ENCODE measurements at regions not wholly inside any gene's neighbourhood (a gene's known extent, or its start where the extent isn't known, plus 50 kb on each side); places are given as distances from the start of the nearest gene placed in this dataset.

GRCh38 chr6:71371559-71371958 lies 82.9 kb downstream of the OGFRL1 start:
- no peaks in the 10 kb centered on the region for H3K79me2 ChIP-seq (ENCODE audit: control insufficient read depth, insufficient read depth, low read length, poor library complexity)
- H3K9me3 ChIP-seq (ENCODE audit: insufficient read depth, low read depth, low read length): no peaks in the 10 kb centered on the region
- H3K4ac ChIP-seq (ENCODE audit: low read depth, low read length): no peak overlapping the region
- no peak for DNase-seq
- H4K12ac ChIP-seq (ENCODE audit: low read depth, low read length): no peak overlapping the region
- H3K23ac ChIP-seq (ENCODE audit: low read length): no peak overlapping the region
- H3K14ac ChIP-seq (ENCODE audit: low read length): no peak overlapping the region
- H3K9ac ChIP-seq (ENCODE audit: low read length): no peak overlapping the region
- H3K27ac ChIP-seq (ENCODE audit: low read depth, low read length): no peak overlapping the region
- H3K36me3 ChIP-seq (ENCODE audit: control insufficient read depth in 1 of 2, insufficient read depth in 2 of 2, low read length in 2 of 2): peaks cover 0 to 5% of the 10 kb centered on the region in 2 experiments
- H2BK5ac ChIP-seq (ENCODE audit: low read depth, low read length, poor library complexity): no peak overlapping the region
- no peak overlapping the region for H3K18ac ChIP-seq (ENCODE audit: low read length)
- H2BK120ac ChIP-seq (ENCODE audit: insufficient read depth, low read length, poor library complexity): no peak overlapping the region
- peaks cover 4% of the 10 kb centered on the region for H3K79me1 ChIP-seq (ENCODE audit: low read length)
- H4K91ac ChIP-seq (ENCODE audit: low read depth, low read length): no peak overlapping the region
- H2AFZ ChIP-seq (ENCODE audit: insufficient read depth, low read length, poor library complexity): no peak overlapping the region
- WGBS (ENCODE audit: extremely low coverage, insufficient coverage, insufficient read length): no CpG with 5 or more reads among the region's 1 CpG
- no peak overlapping the region for H4K8ac ChIP-seq (ENCODE audit: low read depth, low read length)
- H2AK5ac ChIP-seq (ENCODE audit: low read length): no peak overlapping the region
- peaks cover 5 to 6% of the 10 kb centered on the region in 2 experiments for H3K4me1 ChIP-seq (ENCODE audit: control insufficient read depth in 1 of 2, insufficient read depth in 2 of 2, low read length in 2 of 2)
- H3K27me3 ChIP-seq (ENCODE audit: insufficient read depth, low read length): no peaks in the 10 kb centered on the region
- no peak overlapping the region for H3K4me2 ChIP-seq (ENCODE audit: low read length)
- H2BK12ac ChIP-seq (ENCODE audit: low read length): no peak overlapping the region
- no peak overlapping the region for H3K4me3 ChIP-seq (ENCODE audit: low read depth, low read length)

GRCh38 chr6:71373943-71374342 lies 85.3 kb downstream of the OGFRL1 start:
- H2BK12ac ChIP-seq (ENCODE audit: low read length): no peak overlapping the region
- no CpG with 5 or more reads among the region's 1 CpG for WGBS (ENCODE audit: extremely low coverage, insufficient coverage, insufficient read length)
- no peak overlapping the region for H4K12ac ChIP-seq (ENCODE audit: low read depth, low read length)

GRCh38 chr6:71375676-71376075 lies 87.1 kb downstream of the OGFRL1 start:
- Histone ChIP-seq H3K27ac (ENCODE audit: low read depth, low read length) (no peak overlapping the region), H3K4me2 (ENCODE audit: low read length) (no peak overlapping the region), H3K4ac (ENCODE audit: low read depth, low read length) (no peak overlapping the region), H2BK120ac (ENCODE audit: insufficient read depth, low read length, poor library complexity) (no peak overlapping the region), H3K18ac (ENCODE audit: low read length) (no peak overlapping the region), H3K23ac (ENCODE audit: low read length) (no peak overlapping the region), H3K4me3 (ENCODE audit: low read depth, low read length) (no peak overlapping the region), H3K9me3 (ENCODE audit: insufficient read depth, low read depth, low read length) (no peaks in the 10 kb centered on the region), H4K91ac (ENCODE audit: low read depth, low read length) (no peak overlapping the region), H3K4me1 (ENCODE audit: control insufficient read depth in 1 of 2, insufficient read depth in 2 of 2, low read length in 2 of 2) (no peaks in the 10 kb centered on the region), H3K27me3 (ENCODE audit: insufficient read depth, low read length) (no peaks in the 10 kb centered on the region), H2AK5ac (ENCODE audit: low read length) (no peak overlapping the region), H4K12ac (ENCODE audit: low read depth, low read length) (no peak overlapping the region), H2BK12ac (ENCODE audit: low read length) (no peak overlapping the region), H3K79me2 (ENCODE audit: control insufficient read depth, insufficient read depth, low read length, poor library complexity) (no peaks in the 10 kb centered on the region), H2BK5ac (ENCODE audit: low read depth, low read length, poor library complexity) (no peak overlapping the region), H3K14ac (ENCODE audit: low read length) (no peak overlapping the region), H2AFZ (ENCODE audit: insufficient read depth, low read length, poor library complexity) (no peak overlapping the region), H3K79me1 (ENCODE audit: low read length) (no peaks in the 10 kb centered on the region), H3K36me3 (ENCODE audit: control insufficient read depth in 1 of 2, insufficient read depth in 2 of 2, low read length in 2 of 2) (peaks cover 0 to 3% of the 10 kb centered on the region in 2 experiments), H4K8ac (ENCODE audit: low read depth, low read length) (no peak overlapping the region), H3K9ac (ENCODE audit: low read length) (no peak overlapping the region)
- no peak for DNase-seq
- no CpG with 5 or more reads among the region's 1 CpG for WGBS (ENCODE audit: extremely low coverage, insufficient coverage, insufficient read length)

More at GRCh38 chr6:71373943-71374342, 85.3 kb downstream of the OGFRL1 start:
- Histone ChIP-seq H2BK5ac (ENCODE audit: low read depth, low read length, poor library complexity) (no peak overlapping the region), H3K9me3 (ENCODE audit: insufficient read depth, low read depth, low read length) (no peaks in the 10 kb centered on the region), H3K27ac (ENCODE audit: low read depth, low read length) (no peak overlapping the region), H3K23ac (ENCODE audit: low read length) (no peak overlapping the region), H4K91ac (ENCODE audit: low read depth, low read length) (no peak overlapping the region), H3K4ac (ENCODE audit: low read depth, low read length) (no peak overlapping the region), H3K27me3 (ENCODE audit: insufficient read depth, low read length) (no peaks in the 10 kb centered on the region), H3K79me2 (ENCODE audit: control insufficient read depth, insufficient read depth, low read length, poor library complexity) (no peaks in the 10 kb centered on the region), H3K14ac (ENCODE audit: low read length) (no peak overlapping the region), H2AFZ (ENCODE audit: insufficient read depth, low read length, poor library complexity) (no peak overlapping the region), H3K4me1 (ENCODE audit: control insufficient read depth in 1 of 2, insufficient read depth in 2 of 2, low read length in 2 of 2) (no peaks in the 10 kb centered on the region), H3K4me3 (ENCODE audit: low read depth, low read length) (no peak overlapping the region), H3K9ac (ENCODE audit: low read length) (no peak overlapping the region), H4K8ac (ENCODE audit: low read depth, low read length) (no peak overlapping the region), H2BK120ac (ENCODE audit: insufficient read depth, low read length, poor library complexity) (no peak overlapping the region), H3K4me2 (ENCODE audit: low read length) (no peak overlapping the region), H2AK5ac (ENCODE audit: low read length) (no peak overlapping the region), H3K18ac (ENCODE audit: low read length) (no peak overlapping the region), H3K36me3 (ENCODE audit: control insufficient read depth in 1 of 2, insufficient read depth in 2 of 2, low read length in 2 of 2) (peaks cover 0 to 3% of the 10 kb centered on the region in 2 experiments), H3K79me1 (ENCODE audit: low read length) (peaks cover 2% of the 10 kb centered on the region)
- no peak for DNase-seq

- H3K27ac ChIP-seq (ENCODE audit: low read depth, low read length): no peak overlapping the region
- H3K14ac ChIP-seq (ENCODE audit: low read length): no peak overlapping the region
- no peak overlapping the region for H3K18ac ChIP-seq (ENCODE audit: low read length)
- no peaks in the 10 kb centered on the region for H3K79me2 ChIP-seq (ENCODE audit: control insufficient read depth, insufficient read depth, low read length, poor library complexity)
- no peak overlapping the region for H2AK5ac ChIP-seq (ENCODE audit: low read length)
- H4K12ac ChIP-seq (ENCODE audit: low read depth, low read length): no peak overlapping the region
- no peaks in the 10 kb centered on the region for H3K4me1 ChIP-seq (ENCODE audit: control insufficient read depth in 1 of 2, insufficient read depth in 2 of 2, low read length in 2 of 2)
- H2BK12ac ChIP-seq (ENCODE audit: low read length): no peak overlapping the region
- H2AFZ ChIP-seq (ENCODE audit: insufficient read depth, low read length, poor library complexity): no peak overlapping the region
- no CpG with 5 or more reads among the region's 2 CpGs for WGBS (ENCODE audit: extremely low coverage, insufficient coverage, insufficient read length)
- H3K4ac ChIP-seq (ENCODE audit: low read depth, low read length): no peak overlapping the region
- H4K91ac ChIP-seq (ENCODE audit: low read depth, low read length): no peak overlapping the region
- no peak overlapping the region for H2BK5ac ChIP-seq (ENCODE audit: low read depth, low read length, poor library complexity)
- H3K79me1 ChIP-seq (ENCODE audit: low read length): no peaks in the 10 kb centered on the region
- no peak overlapping the region for H3K4me2 ChIP-seq (ENCODE audit: low read length)
- no peak for DNase-seq
- H3K9ac ChIP-seq (ENCODE audit: low read length): no peak overlapping the region
- H2BK120ac ChIP-seq (ENCODE audit: insufficient read depth, low read length, poor library complexity): no peak overlapping the region
- H4K8ac ChIP-seq (ENCODE audit: low read depth, low read length): no peak overlapping the region
- H3K23ac ChIP-seq (ENCODE audit: low read length): no peak overlapping the region
- H3K4me3 ChIP-seq (ENCODE audit: low read depth, low read length): no peak overlapping the region
- H3K27me3 ChIP-seq (ENCODE audit: insufficient read depth, low read length): no peaks in the 10 kb centered on the region
- H3K36me3 ChIP-seq (ENCODE audit: control insufficient read depth in 1 of 2, insufficient read depth in 2 of 2, low read length in 2 of 2): peaks cover 0 to 3% of the 10 kb centered on the region in 2 experiments
- H3K9me3 ChIP-seq (ENCODE audit: insufficient read depth, low read depth, low read length): no peaks in the 10 kb centered on the region
Measured at GRCh38 chr6:71376830-71377229, 88.2 kb downstream of the OGFRL1 start.
